ENCODE measurements at regions not wholly inside any gene's neighbourhood (a gene's known extent, or its start where the extent isn't known, plus 50 kb on each side); places are given as distances from the start of the nearest gene placed in this dataset.

- TF ChIP-seq EZH2 (IDR thresholded peaks at IDR 0.05; ENCODE audit: insufficient read depth, low read length) (no peak), CTCF (IDR thresholded peaks at IDR 0.05; ENCODE audit: insufficient read depth, low read depth, low read length) (no peak)
- H3K9me3 Mint-ChIP-seq (ENCODE audit: unreplicated experiment) = no peaks in the 10 kb centered on the region
- H3K4me3 Mint-ChIP-seq (ENCODE audit: unreplicated experiment) = no peak overlapping the region
- DNase-seq (ENCODE audit: low read depth) = no peak
- no peaks in the 10 kb centered on the region for H3K36me3 Mint-ChIP-seq (ENCODE audit: low read depth, unreplicated experiment)
- H3K4me3 ChIP-seq (ENCODE audit: insufficient read depth, low read depth, low read length) = no peak overlapping the region
- FAIRE-seq = no peak
- H3K27ac ChIP-seq (ENCODE audit: low read depth, low read length) = no peak overlapping the region
- H4K20me1 ChIP-seq (ENCODE audit: insufficient read depth, low read length) = no peaks in the 10 kb centered on the region
- peaks cover 2% of the 10 kb centered on the region for H3K9me3 ChIP-seq (ENCODE audit: insufficient read depth, low read depth, low read length)
- H3K4me1 ChIP-seq (ENCODE audit: insufficient read depth, low read length) = no peaks in the 10 kb centered on the region
- H3K9ac ChIP-seq (ENCODE audit: low read length) = no peak overlapping the region
- H3K79me2 ChIP-seq (ENCODE audit: insufficient read depth, low read length) = no peaks in the 10 kb centered on the region
- no peaks in the 10 kb centered on the region for H3K27me3 Mint-ChIP-seq (ENCODE audit: low read depth, unreplicated experiment)
- no peak overlapping the region for H3K4me2 ChIP-seq (ENCODE audit: low read length)
- no peak overlapping the region for H2AFZ ChIP-seq (ENCODE audit: low read depth, low read length)
- H3K36me3 ChIP-seq (ENCODE audit: insufficient read depth, low read length) = no peaks in the 10 kb centered on the region
- no peaks in the 10 kb centered on the region for H3K4me1 Mint-ChIP-seq (ENCODE audit: low read depth, unreplicated experiment)
- H3K27ac Mint-ChIP-seq (ENCODE audit: unreplicated experiment) = no peak overlapping the region
- no peaks in the 10 kb centered on the region for H3K27me3 ChIP-seq (ENCODE audit: insufficient read depth, low read length)
These were observed 846.5 kb upstream of the ADAMTS5 start for GRCh38 chr21:27813344-27813743.

GRCh38 chr21:27812279-27812678 lies 845.4 kb upstream of the ADAMTS5 start:
- Mint-ChIP-seq H3K27me3 (ENCODE audit: low read depth, unreplicated experiment) (no peaks in the 10 kb centered on the region), H3K4me1 (ENCODE audit: low read depth, unreplicated experiment) (no peaks in the 10 kb centered on the region), H3K4me3 (ENCODE audit: unreplicated experiment) (no peak overlapping the region), H3K27ac (ENCODE audit: unreplicated experiment) (no peak overlapping the region), H3K9me3 (ENCODE audit: unreplicated experiment) (no peaks in the 10 kb centered on the region), H3K36me3 (ENCODE audit: low read depth, unreplicated experiment) (no peaks in the 10 kb centered on the region)
- DNase-seq (ENCODE audit: low read depth) (no peak), FAIRE-seq (no peak)
- no peaks in the 10 kb centered on the region for H4K20me1 ChIP-seq (ENCODE audit: insufficient read depth, low read length)
- H3K9me3 ChIP-seq (ENCODE audit: insufficient read depth, low read depth, low read length) = peaks cover 2% of the 10 kb centered on the region
- no peak overlapping the region for H3K4me2 ChIP-seq (ENCODE audit: low read length)
- no peak overlapping the region for H2AFZ ChIP-seq (ENCODE audit: low read depth, low read length)
- no peaks in the 10 kb centered on the region for H3K79me2 ChIP-seq (ENCODE audit: insufficient read depth, low read length)
- no peak for TF ChIP-seq CTCF (IDR thresholded peaks at IDR 0.05; ENCODE audit: insufficient read depth, low read depth, low read length)
- no peak for TF ChIP-seq EZH2 (IDR thresholded peaks at IDR 0.05; ENCODE audit: insufficient read depth, low read length)
- H3K4me1 ChIP-seq (ENCODE audit: insufficient read depth, low read length) = no peaks in the 10 kb centered on the region
- no peaks in the 10 kb centered on the region for H3K27me3 ChIP-seq (ENCODE audit: insufficient read depth, low read length)
- no peak overlapping the region for H3K9ac ChIP-seq (ENCODE audit: low read length)
- H3K36me3 ChIP-seq (ENCODE audit: insufficient read depth, low read length) = no peaks in the 10 kb centered on the region
- no peak overlapping the region for H3K4me3 ChIP-seq (ENCODE audit: insufficient read depth, low read depth, low read length)
- no peak overlapping the region for H3K27ac ChIP-seq (ENCODE audit: low read depth, low read length)

- Histone ChIP-seq H3K4me3 (ENCODE audit: insufficient read depth, low read depth, low read length) (no peak overlapping the region), H2AFZ (ENCODE audit: low read depth, low read length) (no peak overlapping the region), H3K9ac (ENCODE audit: low read length) (no peak overlapping the region), H3K27me3 (ENCODE audit: insufficient read depth, low read length) (no peaks in the 10 kb centered on the region), H3K79me2 (ENCODE audit: insufficient read depth, low read length) (no peaks in the 10 kb centered on the region), H3K36me3 (ENCODE audit: insufficient read depth, low read length) (no peaks in the 10 kb centered on the region), H3K4me1 (ENCODE audit: insufficient read depth, low read length) (no peaks in the 10 kb centered on the region), H4K20me1 (ENCODE audit: insufficient read depth, low read length) (no peaks in the 10 kb centered on the region), H3K9me3 (ENCODE audit: insufficient read depth, low read depth, low read length) (peaks cover 2% of the 10 kb centered on the region), H3K27ac (ENCODE audit: low read depth, low read length) (no peak overlapping the region), H3K4me2 (ENCODE audit: low read length) (no peak overlapping the region)
- no peaks in the 10 kb centered on the region for H3K4me1 Mint-ChIP-seq (ENCODE audit: low read depth, unreplicated experiment)
- H3K27me3 Mint-ChIP-seq (ENCODE audit: low read depth, unreplicated experiment) = no peaks in the 10 kb centered on the region
- no peaks in the 10 kb centered on the region for H3K36me3 Mint-ChIP-seq (ENCODE audit: low read depth, unreplicated experiment)
- no peak for TF ChIP-seq EZH2 (IDR thresholded peaks at IDR 0.05; ENCODE audit: insufficient read depth, low read length)
- TF ChIP-seq CTCF (IDR thresholded peaks at IDR 0.05; ENCODE audit: insufficient read depth, low read depth, low read length) = no peak
- H3K4me3 Mint-ChIP-seq (ENCODE audit: unreplicated experiment) = no peak overlapping the region
- no peaks in the 10 kb centered on the region for H3K9me3 Mint-ChIP-seq (ENCODE audit: unreplicated experiment)
- no peak for FAIRE-seq
- no peak for DNase-seq (ENCODE audit: low read depth)
- H3K27ac Mint-ChIP-seq (ENCODE audit: unreplicated experiment) = no peak overlapping the region
These were observed 842.0 kb upstream of the ADAMTS5 start for GRCh38 chr21:27808923-27809322.
